Sciatic nerve (tissue), 2 donors: ENCODE measurements at regions not wholly inside any gene's neighbourhood (a gene's known extent, or its start where the extent isn't known, plus 50 kb on each side); places are given as distances from the start of the nearest gene placed in this dataset.

Experiments used
- ATAC-seq: fragments of 200-7000 bp; cut with Tn5 transposase; one replicate; pipeline ENCODE4 v1.9.1; 2020; ENCODE audit warnings: mild to moderate bottlenecking, moderate library complexity
- DNase-seq: peaks from one replicate; pipeline ENCODE4 v3.0.0-alpha.2; 2020; ENCODE audit warnings: low spot score
- intact Hi-C: fragments of 100-400 bp; cut with DNase I; formaldehyde crosslinking; loops from one replicate; pipeline ENCODE4 v1.14.2; 2022
- donor health status: DM: no; HTN: no; CAD: no.
- donor health status: DM: no; HTN: no; CAD: no.

DNA sequence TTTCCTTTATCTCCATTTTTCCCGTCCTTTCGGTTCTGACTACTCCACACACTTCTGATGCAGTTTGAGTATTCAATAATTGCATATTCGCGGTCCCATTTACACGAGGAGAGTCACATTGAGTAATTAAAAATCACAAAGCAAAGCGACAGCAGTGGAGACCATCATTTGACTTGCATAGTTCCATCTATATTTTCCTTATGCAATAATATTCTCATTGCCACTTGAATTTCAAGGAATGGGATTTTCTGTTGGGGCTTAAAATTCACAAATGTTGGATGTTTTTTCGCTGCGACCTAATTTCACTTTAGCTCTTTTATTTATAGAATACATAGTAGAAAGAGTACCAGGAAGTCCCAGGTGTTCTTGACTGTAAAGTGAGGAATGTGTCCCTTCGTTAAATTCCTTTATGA lies 186.8 kb downstream of the ZEB2 start:
- intact Hi-C loops = no loop called here
- DNase-seq (no peak), ATAC-seq (no peak)

DNA sequence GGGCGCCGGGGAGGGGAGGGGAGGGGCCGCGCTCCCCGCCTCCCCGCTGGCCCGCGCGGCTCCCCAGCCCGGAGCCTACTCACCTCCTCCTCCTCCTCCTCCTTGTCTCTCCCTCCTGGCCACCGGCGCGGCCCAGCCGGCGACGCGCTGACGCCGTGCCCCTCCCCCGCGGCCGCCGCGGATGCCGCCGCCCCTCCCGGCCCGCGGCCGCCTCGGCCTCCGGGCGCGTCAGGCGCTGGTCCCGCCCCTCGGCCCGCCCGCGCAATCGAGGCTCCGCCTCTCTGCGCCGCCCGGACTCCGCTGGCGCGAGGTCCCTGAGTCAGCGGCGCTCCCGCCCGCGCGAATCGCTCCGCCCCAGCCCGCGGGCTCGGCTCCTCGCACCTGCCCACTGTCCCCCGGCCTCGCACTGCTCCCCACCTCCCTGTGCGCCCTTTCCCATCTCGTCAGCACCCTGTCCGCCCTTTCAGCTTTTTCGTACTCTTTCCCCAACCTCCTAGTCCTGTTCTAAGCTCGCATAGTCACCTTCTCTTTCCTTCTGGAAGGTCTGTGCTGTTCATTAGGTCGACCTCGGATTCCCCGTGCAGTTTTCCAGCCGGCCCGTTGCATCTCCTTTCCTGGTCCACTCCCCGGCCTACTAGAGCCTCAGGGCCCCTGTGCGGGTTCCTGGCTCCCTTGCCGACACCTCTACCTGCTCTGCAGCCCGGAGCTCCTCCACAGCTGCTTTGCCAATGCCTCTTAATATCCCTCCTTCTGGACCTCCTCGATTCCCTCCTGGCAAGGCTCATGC lies 187.4 kb downstream of the ZEB2 start:
- peak; percentile 92 for DNase-seq
- intact Hi-C loops = no loop called here
- ATAC-seq = peak; percentile 95

- ATAC-seq (peak; percentile 83), DNase-seq (peak; percentile 83)
- intact Hi-C loops = no loop called here
Measured at GRCh38 chr2:144331674-144332355, 188.1 kb downstream of the ZEB2 start.

DNA sequence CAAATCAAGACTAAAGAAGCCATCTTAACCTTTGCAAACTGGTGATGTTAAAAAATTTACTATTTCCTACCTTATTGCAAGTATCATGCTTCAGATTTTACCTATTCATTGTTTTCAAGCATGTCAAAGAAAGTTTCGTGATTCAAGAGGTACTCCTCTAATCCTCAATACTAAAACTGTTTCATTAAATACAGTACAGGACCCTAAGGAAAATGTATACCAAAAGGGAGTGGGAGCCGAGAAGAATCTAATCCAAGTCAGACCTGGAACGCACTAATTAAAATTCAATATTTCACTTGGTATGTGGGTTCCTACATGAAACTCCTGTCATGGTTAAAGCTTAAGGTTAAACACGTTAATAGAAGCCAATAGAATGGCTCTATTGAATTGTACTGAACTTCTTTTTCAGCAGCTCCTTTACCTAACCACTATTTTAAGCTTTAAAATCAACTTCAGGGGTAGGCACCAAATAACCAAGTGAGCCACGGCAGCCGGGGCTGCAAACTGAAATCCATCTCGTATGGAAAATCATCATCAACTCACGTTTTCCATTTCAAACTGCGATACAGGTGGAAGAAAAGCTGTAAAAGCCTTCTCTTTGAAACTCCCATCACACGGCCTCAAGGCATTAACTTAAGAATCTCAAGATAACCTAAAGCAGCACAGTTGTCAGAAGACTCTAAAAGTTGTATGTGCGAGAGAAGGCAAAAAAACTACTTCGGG lies 188.8 kb downstream of the ZEB2 start:
- intact Hi-C loops = no loop called here
- DNase-seq (no peak), ATAC-seq (no peak)

GRCh38 chr2:144329472-144329871 lies 190.4 kb downstream of the ZEB2 start:
- ATAC-seq = no peak
- DNase-seq = no peak
- intact Hi-C loops = no loop called here

DNA sequence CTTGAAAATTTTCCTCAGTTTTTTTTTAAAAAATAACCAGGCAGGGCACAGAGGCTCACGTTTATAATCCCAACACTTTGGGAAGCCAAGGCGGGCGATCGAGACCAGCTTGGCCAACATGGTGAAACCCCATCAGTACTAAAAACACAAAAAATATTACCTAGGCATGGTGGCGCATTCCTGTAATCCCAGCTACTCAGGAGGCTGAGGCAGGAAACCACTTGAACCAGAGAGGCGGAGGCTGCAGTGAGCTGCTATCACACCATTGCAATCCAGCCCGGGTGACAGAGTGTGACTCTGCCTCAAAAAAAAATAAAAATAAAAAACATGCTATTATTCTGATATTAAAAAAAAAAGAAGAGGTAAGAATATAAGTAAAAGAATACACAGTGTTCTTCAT lies 191.0 kb downstream of the ZEB2 start:
- DNase-seq (no peak), ATAC-seq (no peak)
- intact Hi-C loops = no loop called here

GRCh38 chr2:144326825-144327224 lies 193.1 kb downstream of the ZEB2 start:
- intact Hi-C loops = no loop called here
- no peak for ATAC-seq
- no peak for DNase-seq

DNA sequence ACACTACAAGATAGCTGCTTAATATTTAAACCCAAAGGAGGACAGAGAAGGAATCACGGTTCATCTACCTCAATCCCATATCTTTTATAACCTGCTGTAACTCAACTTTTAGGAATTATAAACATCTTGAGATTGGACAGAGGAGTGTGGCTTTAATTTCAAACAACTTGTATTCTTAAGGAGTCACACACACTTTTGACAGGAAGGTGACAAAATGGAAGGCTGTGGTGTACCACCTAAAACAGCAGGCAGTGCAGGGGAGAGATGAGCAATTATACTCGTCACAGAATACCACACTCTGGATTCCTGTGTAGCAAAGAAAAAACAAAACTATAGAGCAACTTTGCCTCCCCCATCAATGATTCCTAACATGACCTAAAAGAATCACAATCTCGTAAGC lies 194.8 kb downstream of the ZEB2 start:
- DNase-seq = no peak
- intact Hi-C loops = no loop called here
- ATAC-seq = no peak

DNA sequence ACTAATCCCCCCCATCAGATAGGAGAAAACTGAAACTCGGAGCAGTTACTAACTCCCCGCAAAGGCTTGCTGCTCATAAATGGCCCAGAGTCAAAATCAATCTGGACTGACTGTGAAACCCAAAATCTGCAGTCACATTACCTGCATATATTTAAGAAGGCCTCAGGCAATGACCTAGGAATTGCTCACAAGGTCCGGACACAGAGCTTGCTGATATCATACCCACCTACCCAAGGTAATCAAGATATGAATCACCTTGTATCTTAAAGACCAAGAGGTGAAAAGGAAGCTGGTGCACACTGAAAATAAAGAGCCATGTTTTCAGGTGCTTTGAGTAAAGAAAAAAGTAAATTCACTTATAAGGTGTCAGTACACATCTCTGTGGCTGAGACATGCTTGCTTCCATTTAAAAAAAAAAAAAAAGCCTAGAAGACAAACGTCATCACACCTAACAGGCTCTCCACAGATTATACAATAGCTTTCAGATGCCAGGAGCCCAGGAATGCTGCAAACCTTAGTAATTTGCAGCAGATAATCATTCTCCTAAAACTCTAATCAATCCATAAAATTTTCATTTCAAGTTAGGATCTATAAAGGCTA lies 195.4 kb downstream of the ZEB2 start:
- ATAC-seq (no peak), DNase-seq (no peak)
- intact Hi-C loops = loop anchor here (5.0 kb wide), 1 partner anchor 1913 kb away; no protein-coding TSS in a partner anchor

GRCh38 chr2:144323946-144324345 lies 196.0 kb downstream of the ZEB2 start:
- ATAC-seq = no peak
- no peak for DNase-seq
- intact Hi-C loops = loop anchor here (5.0 kb wide), 1 partner anchor 1913 kb away; no protein-coding TSS in a partner anchor

DNA sequence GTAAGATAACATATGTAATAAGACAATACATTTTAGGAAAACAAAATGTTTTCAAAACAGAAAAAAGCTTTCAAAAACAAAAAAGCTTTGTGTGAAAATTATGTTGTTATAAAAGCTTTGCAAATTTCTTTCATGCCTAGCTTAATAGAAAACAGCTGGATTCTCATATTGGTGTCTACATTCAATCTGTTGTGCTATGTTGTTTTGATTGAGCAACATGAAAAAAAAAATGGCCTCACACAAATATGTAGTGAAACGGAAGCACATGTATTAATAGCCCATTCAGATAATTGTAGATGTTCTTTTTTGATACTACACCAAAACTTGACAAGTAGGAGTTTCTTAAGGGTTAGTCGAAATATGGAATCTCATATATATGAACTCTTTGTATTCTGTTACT lies 197.5 kb downstream of the ZEB2 start:
- intact Hi-C loops = loop anchor here (5.0 kb wide), 1 partner anchor 1915 kb away; no protein-coding TSS in a partner anchor
- ATAC-seq = peak; percentile 39
- no peak for DNase-seq

- ATAC-seq = peak; percentile 42
- no peak for DNase-seq
- intact Hi-C loops = loop anchor here (5.0 kb wide), 1 partner anchor 1917 kb away; no protein-coding TSS in a partner anchor
Measured at GRCh38 chr2:144320491-144320890, 199.4 kb downstream of the ZEB2 start.

DNA sequence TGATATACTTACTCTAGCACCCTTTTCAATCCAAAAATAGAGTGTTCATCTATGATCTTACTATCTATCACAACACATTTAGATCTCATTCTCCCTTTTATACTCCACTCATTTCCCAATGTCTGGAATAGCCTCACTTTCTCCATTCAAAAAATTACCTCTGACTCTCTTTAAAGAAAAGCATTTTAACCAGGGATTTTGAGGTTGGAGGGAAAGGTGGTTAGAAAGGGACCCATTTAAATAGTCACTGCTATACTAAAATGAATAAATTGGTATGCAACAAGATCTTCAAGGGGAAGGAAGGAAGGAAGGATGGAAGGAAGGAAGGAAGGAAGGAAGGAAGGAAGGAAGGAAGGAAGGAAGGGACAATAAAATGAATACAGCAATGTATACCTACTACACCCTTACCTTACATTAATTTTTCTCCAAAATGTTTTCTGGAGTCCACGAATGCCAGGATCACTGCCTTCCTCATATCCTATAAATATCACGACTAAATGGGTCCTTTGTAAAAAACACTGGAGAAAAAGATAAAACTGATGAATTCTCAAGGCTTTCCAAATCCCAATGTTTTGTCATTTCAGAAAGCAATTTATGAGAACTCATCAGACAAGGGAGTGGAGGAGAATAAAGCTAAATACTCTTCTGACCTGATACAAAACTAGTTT lies 202.7 kb downstream of the ZEB2 start:
- DNase-seq = no peak
- no peak for ATAC-seq
- intact Hi-C loops = no loop called here

- DNase-seq (no peak), ATAC-seq (no peak)
- intact Hi-C loops = no loop called here
Measured at GRCh38 chr2:144310889-144311608, 208.9 kb downstream of the ZEB2 start.

GRCh38 chr2:144310484-144310883 lies 209.4 kb downstream of the ZEB2 start:
- ATAC-seq = no peak
- no peak for DNase-seq
- intact Hi-C loops = no loop called here

- DNase-seq (no peak), ATAC-seq (no peak)
- intact Hi-C loops = no loop called here
Measured at GRCh38 chr2:144307711-144308110, 212.2 kb downstream of the ZEB2 start.

GRCh38 chr2:144304202-144304601 lies 215.7 kb downstream of the ZEB2 start:
- intact Hi-C loops = no loop called here
- DNase-seq (no peak), ATAC-seq (no peak)

GRCh38 chr2:144300632-144301031 lies 219.3 kb downstream of the ZEB2 start:
- no peak for ATAC-seq
- intact Hi-C loops = no loop called here
- DNase-seq = no peak
